ENCODE measurements at regions not wholly inside any gene's neighbourhood (a gene's known extent, or its start where the extent isn't known, plus 50 kb on each side); places are given as distances from the start of the nearest gene placed in this dataset.

DNA sequence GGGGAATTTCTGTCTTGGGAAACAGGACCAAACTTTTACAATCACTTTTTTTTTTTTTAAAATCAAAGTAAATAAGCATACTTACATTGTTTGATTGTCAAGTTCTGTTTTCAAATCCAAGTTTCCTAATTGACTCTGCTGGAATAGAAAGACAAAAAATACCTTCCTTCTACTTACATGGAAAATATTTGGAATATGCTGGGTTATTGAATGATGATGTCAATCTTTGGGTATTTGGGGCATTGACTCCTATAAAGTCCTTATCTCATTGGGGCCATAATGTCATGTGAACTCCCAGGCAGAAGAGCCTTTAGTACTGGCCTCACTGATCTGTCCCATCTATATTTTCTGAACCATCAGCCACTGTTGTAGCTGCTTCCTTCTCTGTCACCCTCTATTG is 122.6 kb upstream of the NOX3 start:
- Histone ChIP-seq H3K9me2 (ENCODE audit: insufficient read depth, low read length) (no peaks in the 10 kb centered on the region), H3K4me3 (ENCODE audit: low read length) (no peak overlapping the region), H3K79me2 (replicated peaks; ENCODE audit: insufficient read depth, low read length) (no peaks in the 10 kb centered on the region), H3K27me3 (ENCODE audit: insufficient read depth, low read depth, low read length) (no peaks in the 10 kb centered on the region), H3K9ac (ENCODE audit: low read length) (no peak overlapping the region), H4K20me1 (ENCODE audit: insufficient read depth) (no peaks in the 10 kb centered on the region), H3K36me3 (ENCODE audit: insufficient read depth, low read length) (no peaks in the 10 kb centered on the region), H3K27ac (ENCODE audit: low read length) (no peak overlapping the region), H3K4me2 (ENCODE audit: low read length) (no peak overlapping the region), H2AFZ (ENCODE audit: low read depth, low read length) (no peak overlapping the region), H3K9me3 (ENCODE audit: low read length) (no peaks in the 10 kb centered on the region), H3F3A (ENCODE audit: insufficient read depth, low read length, poor library complexity, severe bottlenecking) (no peaks in the 10 kb centered on the region)
- TF ChIP-seq SMC3 (conservative IDR thresholded peaks at IDR 0.05; ENCODE audit: poor library complexity), result no peak
- no peak for TF ChIP-seq MXI1 (conservative IDR thresholded peaks at IDR 0.05; ENCODE audit: poor library complexity, severe bottlenecking)
- no peak for TF ChIP-seq TAF1 (IDR thresholded peaks at IDR 0.05; ENCODE audit: low read depth)
- TF ChIP-seq RAD21 (conservative IDR thresholded peaks at IDR 0.05), result no peak
- TF ChIP-seq, protein P1, sequence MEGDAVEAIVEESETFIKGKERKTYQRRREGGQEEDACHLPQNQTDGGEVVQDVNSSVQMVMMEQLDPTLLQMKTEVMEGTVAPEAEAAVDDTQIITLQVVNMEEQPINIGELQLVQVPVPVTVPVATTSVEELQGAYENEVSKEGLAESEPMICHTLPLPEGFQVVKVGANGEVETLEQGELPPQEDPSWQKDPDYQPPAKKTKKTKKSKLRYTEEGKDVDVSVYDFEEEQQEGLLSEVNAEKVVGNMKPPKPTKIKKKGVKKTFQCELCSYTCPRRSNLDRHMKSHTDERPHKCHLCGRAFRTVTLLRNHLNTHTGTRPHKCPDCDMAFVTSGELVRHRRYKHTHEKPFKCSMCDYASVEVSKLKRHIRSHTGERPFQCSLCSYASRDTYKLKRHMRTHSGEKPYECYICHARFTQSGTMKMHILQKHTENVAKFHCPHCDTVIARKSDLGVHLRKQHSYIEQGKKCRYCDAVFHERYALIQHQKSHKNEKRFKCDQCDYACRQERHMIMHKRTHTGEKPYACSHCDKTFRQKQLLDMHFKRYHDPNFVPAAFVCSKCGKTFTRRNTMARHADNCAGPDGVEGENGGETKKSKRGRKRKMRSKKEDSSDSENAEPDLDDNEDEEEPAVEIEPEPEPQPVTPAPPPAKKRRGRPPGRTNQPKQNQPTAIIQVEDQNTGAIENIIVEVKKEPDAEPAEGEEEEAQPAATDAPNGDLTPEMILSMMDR (IDR thresholded peaks at IDR 0.05; ENCODE audit: poor library complexity, severe bottlenecking), result no peak
- TF ChIP-seq EZH2 (IDR thresholded peaks at IDR 0.05; ENCODE audit: borderline replicate concordance, insufficient read depth, low read length, poor library complexity, severe bottlenecking), result no peak
- TF ChIP-seq, protein P2, sequence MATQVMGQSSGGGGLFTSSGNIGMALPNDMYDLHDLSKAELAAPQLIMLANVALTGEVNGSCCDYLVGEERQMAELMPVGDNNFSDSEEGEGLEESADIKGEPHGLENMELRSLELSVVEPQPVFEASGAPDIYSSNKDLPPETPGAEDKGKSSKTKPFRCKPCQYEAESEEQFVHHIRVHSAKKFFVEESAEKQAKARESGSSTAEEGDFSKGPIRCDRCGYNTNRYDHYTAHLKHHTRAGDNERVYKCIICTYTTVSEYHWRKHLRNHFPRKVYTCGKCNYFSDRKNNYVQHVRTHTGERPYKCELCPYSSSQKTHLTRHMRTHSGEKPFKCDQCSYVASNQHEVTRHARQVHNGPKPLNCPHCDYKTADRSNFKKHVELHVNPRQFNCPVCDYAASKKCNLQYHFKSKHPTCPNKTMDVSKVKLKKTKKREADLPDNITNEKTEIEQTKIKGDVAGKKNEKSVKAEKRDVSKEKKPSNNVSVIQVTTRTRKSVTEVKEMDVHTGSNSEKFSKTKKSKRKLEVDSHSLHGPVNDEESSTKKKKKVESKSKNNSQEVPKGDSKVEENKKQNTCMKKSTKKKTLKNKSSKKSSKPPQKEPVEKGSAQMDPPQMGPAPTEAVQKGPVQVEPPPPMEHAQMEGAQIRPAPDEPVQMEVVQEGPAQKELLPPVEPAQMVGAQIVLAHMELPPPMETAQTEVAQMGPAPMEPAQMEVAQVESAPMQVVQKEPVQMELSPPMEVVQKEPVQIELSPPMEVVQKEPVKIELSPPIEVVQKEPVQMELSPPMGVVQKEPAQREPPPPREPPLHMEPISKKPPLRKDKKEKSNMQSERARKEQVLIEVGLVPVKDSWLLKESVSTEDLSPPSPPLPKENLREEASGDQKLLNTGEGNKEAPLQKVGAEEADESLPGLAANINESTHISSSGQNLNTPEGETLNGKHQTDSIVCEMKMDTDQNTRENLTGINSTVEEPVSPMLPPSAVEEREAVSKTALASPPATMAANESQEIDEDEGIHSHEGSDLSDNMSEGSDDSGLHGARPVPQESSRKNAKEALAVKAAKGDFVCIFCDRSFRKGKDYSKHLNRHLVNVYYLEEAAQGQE (IDR thresholded peaks at IDR 0.05; ENCODE audit: borderline replicate concordance), result no peak
- no peak for TF ChIP-seq POLR2AphosphoS5 (IDR thresholded peaks at IDR 0.05)
- no peak for TF ChIP-seq EP300 (conservative IDR thresholded peaks at IDR 0.05; ENCODE audit: poor library complexity, severe bottlenecking)

DNA sequence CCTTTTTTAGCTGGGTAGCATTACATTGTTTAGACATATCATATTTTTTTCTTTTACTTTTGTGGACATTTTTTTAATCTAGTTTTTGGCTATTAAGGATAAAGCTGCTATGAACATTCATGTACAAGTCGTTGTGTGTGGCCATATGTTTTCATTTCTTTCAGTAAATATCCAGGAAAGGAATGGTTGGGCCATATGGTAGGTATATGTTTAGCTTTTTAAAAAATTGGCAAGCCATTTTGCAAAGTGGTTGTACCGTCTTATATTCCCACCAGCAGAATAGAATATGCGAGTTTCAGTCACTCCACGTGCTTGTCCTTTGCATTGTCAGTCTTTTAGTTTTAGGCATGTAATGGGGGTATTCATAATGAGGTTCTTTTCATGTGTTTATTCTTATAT is 106.3 kb upstream of the NOX3 start:
- H2AFZ ChIP-seq (ENCODE audit: low read depth, low read length), result no peak overlapping the region
- H3K4me3 ChIP-seq (ENCODE audit: low read length), result no peak overlapping the region
- no peak overlapping the region for H3K4me2 ChIP-seq (ENCODE audit: low read length)
- no peaks in the 10 kb centered on the region for H3K9me3 ChIP-seq (ENCODE audit: low read length)
- no peaks in the 10 kb centered on the region for H4K20me1 ChIP-seq (ENCODE audit: insufficient read depth)
- no peak overlapping the region for H3K9ac ChIP-seq (ENCODE audit: low read length)
- no peaks in the 10 kb centered on the region for H3K9me2 ChIP-seq (ENCODE audit: insufficient read depth, low read length)
- H3F3A ChIP-seq (ENCODE audit: insufficient read depth, low read length, poor library complexity, severe bottlenecking), result no peaks in the 10 kb centered on the region
- no peaks in the 10 kb centered on the region for H3K36me3 ChIP-seq (ENCODE audit: insufficient read depth, low read length)
- TF ChIP-seq, protein P2 (IDR thresholded peaks at IDR 0.05; ENCODE audit: borderline replicate concordance), result no peak
- no peak for TF ChIP-seq EP300 (conservative IDR thresholded peaks at IDR 0.05; ENCODE audit: poor library complexity, severe bottlenecking)
- TF ChIP-seq MXI1 (conservative IDR thresholded peaks at IDR 0.05; ENCODE audit: poor library complexity, severe bottlenecking), result no peak
- no peak for TF ChIP-seq EZH2 (IDR thresholded peaks at IDR 0.05; ENCODE audit: borderline replicate concordance, insufficient read depth, low read length, poor library complexity, severe bottlenecking)
- no peak for TF ChIP-seq SMC3 (conservative IDR thresholded peaks at IDR 0.05; ENCODE audit: poor library complexity)
- TF ChIP-seq, protein P1 (IDR thresholded peaks at IDR 0.05; ENCODE audit: poor library complexity, severe bottlenecking), result no peak
- TF ChIP-seq RAD21 (conservative IDR thresholded peaks at IDR 0.05), result no peak
- no peak for TF ChIP-seq TAF1 (IDR thresholded peaks at IDR 0.05; ENCODE audit: low read depth)
- TF ChIP-seq POLR2AphosphoS5 (IDR thresholded peaks at IDR 0.05), result no peak
- H3K27ac ChIP-seq (ENCODE audit: low read length), result no peak overlapping the region
- H3K79me2 ChIP-seq (replicated peaks; ENCODE audit: insufficient read depth, low read length), result no peaks in the 10 kb centered on the region
- H3K27me3 ChIP-seq (ENCODE audit: insufficient read depth, low read depth, low read length), result no peaks in the 10 kb centered on the region

All from neural cell (in vitro differentiated cells).